HepG2 (cell line): ENCODE measurements at regions not wholly inside any gene's neighbourhood (a gene's known extent, or its start where the extent isn't known, plus 50 kb on each side); places are given as distances from the start of the nearest gene placed in this dataset.

ENCODE experiments used
- ATAC-seq: fragments of 200-7000 bp; cut with Tn5 transposase; 3 replicates; pipeline ENCODE4 v1.9.1; 2020; ENCODE audit warnings: mild to moderate bottlenecking, moderate library complexity
- BruUV-seq: library from RNA; stranded (reverse); fragments of 400-500 nt; replicated peaks from 2 replicates; lab custom pipeline; 2021; lab: Mats Ljungman, UMichigan
- CTCF ChIA-PET: fragments of 300-600 bp; formaldehyde crosslinking; extraction: SDS; loops from one replicate; lab custom pipeline; 2021; ENCODE audit warnings: low total read pairs, inconsistent platforms, low intra/inter-chr PET ratio; lab: Yijun Ruan, JAX
- POLR2A ChIA-PET: fragments of 350-600 bp; sonication (Branson Sonifier 250); formaldehyde crosslinking; loops from one replicate; lab custom pipeline; 2020; ENCODE audit warnings: antibody characterized with exemption, inconsistent platforms; lab: Yijun Ruan, JAX
- DNase-seq: peaks from one replicate; pipeline ENCODE4 v3.0.0-alpha.2; 2015; ENCODE audit warnings: low spot score
- FAIRE-seq: peaks from 3 replicates; lab custom pipeline; 2011; peaks lifted over from hg19 to GRCh38; lab: Jason Lieb, UNC
- H2AFZ ChIP-seq: one replicate; pipeline ENCODE4 v1.6.1; 2011; ENCODE audit warnings: low read length, inconsistent platforms
- H3K27ac ChIP-seq: fragments of 300-600 bp; 3 replicates; pipeline ENCODE4 v1.8.0; 2011; ENCODE audit warnings: mixed run types, mild to moderate bottlenecking, mixed read lengths, low read length, inconsistent platforms; ENCODE audit not compliant: insufficient read depth; ENCODE audit errors: extremely low read length
- H3K27me3 ChIP-seq, 2 experiments: fragments of 200-600 bp in 1 of 2; 2 replicates in 1 of 2; 3 replicates in 1 of 2; pipeline versions ENCODE4 v1.6.0 to v1.8.0; 2011; ENCODE audit warnings: low read length in 2 of 2, mild to moderate bottlenecking in 2 of 2, moderate library complexity in 2 of 2, inconsistent platforms in 1 of 2; ENCODE audit not compliant: insufficient read depth in 2 of 2, control insufficient read depth in 1 of 2
- H3K36me3 ChIP-seq, 2 experiments: fragments of 200-600 bp in 1 of 2; replicated peaks in 1 of 2; 2 replicates in 1 of 2; 3 replicates in 1 of 2; pipeline versions ENCODE4 v1.5.1 to v1.8.0; 2011; ENCODE audit warnings: low read length in 2 of 2, inconsistent platforms in 1 of 2; ENCODE audit not compliant: insufficient read depth in 2 of 2, control insufficient read depth in 1 of 2
- H3K4me1 ChIP-seq: 2 replicates; pipeline ENCODE4 v1.5.1; 2012; ENCODE audit warnings: low read length, inconsistent platforms; ENCODE audit not compliant: insufficient read depth
- H3K4me2 ChIP-seq: 2 replicates; pipeline ENCODE4 v1.6.0; 2011; ENCODE audit warnings: low read depth, low read length, inconsistent platforms
- H3K4me3 ChIP-seq, 3 experiments: fragments of 200-600 bp in 1 of 3; sonication (generic), shearing (Covaris generic) in 1 of 3; replicated peaks in 1 of 3; 2 replicates each; pipeline ENCODE4 v1.5.1; 2011 to 2016; ENCODE audit warnings: low read length in 3 of 3, inconsistent platforms in 2 of 3, low read depth in 2 of 3, mild to moderate bottlenecking in 2 of 3, control low read depth in 1 of 3, mixed read lengths in 1 of 3; ENCODE audit not compliant: insufficient read depth in 1 of 3
- H3K79me2 ChIP-seq: one replicate; pipeline ENCODE4 v1.6.1; 2011; ENCODE audit warnings: low read length, inconsistent platforms; ENCODE audit not compliant: insufficient read depth
- H3K9ac ChIP-seq: 2 replicates; pipeline ENCODE4 v1.6.0; 2011; ENCODE audit warnings: mild to moderate bottlenecking, low read depth, low read length, inconsistent platforms; ENCODE audit not compliant: insufficient read depth
- H3K9me3 ChIP-seq: 2 replicates; pipeline ENCODE4 v1.5.1; 2012; ENCODE audit warnings: mild to moderate bottlenecking, low read length
- H4K20me1 ChIP-seq: 2 replicates; pipeline ENCODE4 v1.6.0; 2011; ENCODE audit warnings: inconsistent platforms, mild to moderate bottlenecking, low read length, moderate library complexity; ENCODE audit not compliant: insufficient read depth
- DMTF1 ChIP-seq: sonication (generic); formaldehyde crosslinking; IDR thresholded peaks from 2 replicates; pipeline ENCODE4 v1.4.0; 2020; ENCODE audit warnings: mild to moderate bottlenecking, missing genetic modification reagents
- LCORL ChIP-seq, 2 experiments: fragments of 450-650 bp in 1 of 2; sonication (generic) in 1 of 2; formaldehyde crosslinking in 1 of 2; IDR thresholded peaks; 2 replicates each; pipeline versions ENCODE4 v1.5.0 to v1.6.1; 2017 to 2020; ENCODE audit warnings: antibody characterized with exemption in 1 of 2, missing genetic modification reagents in 1 of 2
- MED13 ChIP-seq: sonication (generic); formaldehyde crosslinking; IDR thresholded peaks from 2 replicates; pipeline ENCODE4 v1.5.0; 2020; ENCODE audit warnings: missing genetic modification reagents
- NCOR1 ChIP-seq: fragments of 200-600 bp; sonication (generic); IDR thresholded peaks from 2 replicates; pipeline ENCODE4 v1.7.0; 2017; ENCODE audit warnings: antibody characterized with exemption, low read length, borderline replicate concordance
- NRL ChIP-seq: sonication (generic); formaldehyde crosslinking; IDR thresholded peaks from 2 replicates; pipeline ENCODE4 v1.5.0; 2020; ENCODE audit warnings: missing genetic modification reagents, mild to moderate bottlenecking, moderate library complexity, borderline replicate concordance
- SRSF1 ChIP-seq: fragments of 200-400 bp; formaldehyde crosslinking; optimal IDR thresholded peaks from 2 replicates; pipeline ENCODE3; 2017; ENCODE audit warnings: mild to moderate bottlenecking, low read depth, low read length, moderate library complexity
- ZNF33A ChIP-seq: sonication (generic); formaldehyde crosslinking; IDR thresholded peaks from 2 replicates; pipeline ENCODE4 v1.5.1; 2020; ENCODE audit warnings: missing genetic modification reagents, mild to moderate bottlenecking, moderate library complexity, borderline replicate concordance
- WGBS: methylation state at CpG from one replicate; pipeline ENCODE4 v1.1.6; 2017; ENCODE audit warnings: low lambda C conversion rate; 5-methylcytosine and 5-hydroxymethylcytosine counted together
- in situ Hi-C: cut with HindIII; loops from 2 replicates; pipeline ENCODE4 v1.10.0; 2017; ENCODE audit warnings: low pct_unique_long_range_greater_than_20kb; ENCODE audit not compliant: extremely low pct_ligation_motif_present
- intact Hi-C: fragments of 100-400 bp; cut with micrococcal nuclease; formaldehyde crosslinking; loops from one replicate; pipeline ENCODE4 v1.10.0; 2022; ENCODE audit not compliant: unreplicated experiment

DNA sequence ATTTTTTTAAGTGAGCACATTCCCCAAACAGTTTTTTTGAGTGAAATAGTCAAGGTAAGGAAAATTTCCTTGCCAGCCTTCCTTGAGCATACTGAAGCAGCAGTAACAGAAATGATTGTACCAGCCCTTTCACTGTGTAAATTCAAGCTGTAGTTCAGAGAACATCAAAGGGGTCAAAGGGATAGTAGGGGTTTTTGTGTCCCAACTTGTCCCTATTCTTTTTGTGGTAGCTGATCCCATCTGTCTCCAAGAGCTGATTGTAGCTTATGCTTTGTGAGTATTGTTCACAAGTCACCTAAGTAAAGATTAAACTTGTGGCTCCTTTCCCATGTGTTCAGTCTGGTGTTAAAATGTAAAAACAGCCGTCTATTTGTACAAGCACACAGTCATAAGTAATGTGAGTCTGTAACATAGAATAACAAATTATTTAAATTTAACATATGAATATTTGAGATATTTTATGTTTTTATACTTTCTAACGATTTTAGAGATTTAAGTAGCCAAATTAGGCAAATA, 185.0 kb downstream of the CENPW start:
- 19% methylated on average over 2 of the region's 2 CpGs for WGBS
- TF ChIP-seq LCORL (IDR thresholded peaks at IDR 0.05) (no peak), LCORL (CRISPR knock-in tag; IDR thresholded peaks at IDR 0.05) (no peak), NRL (CRISPR knock-in tag) (no peak), NCOR1 (no peak), DMTF1 (CRISPR knock-in tag) (no peak), SRSF1 (no peak), ZNF33A (CRISPR knock-in tag) (no peak), MED13 (CRISPR knock-in tag) (no peak)
- Histone ChIP-seq H3K27ac (no peak overlapping the region), H3K9ac (no peak overlapping the region), H3K4me1 (no peaks in the 10 kb centered on the region), H3K79me2 (no peaks in the 10 kb centered on the region), H4K20me1 (no peaks in the 10 kb centered on the region), H2AFZ (no peak overlapping the region), H3K4me3 (no peak overlapping the region), H3K4me2 (no peak overlapping the region), H3K27me3 (no peaks in the 10 kb centered on the region), H3K9me3 (no peaks in the 10 kb centered on the region), H3K36me3 (no peaks in the 10 kb centered on the region)
- ChIA-PET POLR2A (no interaction called here), CTCF (no interaction called here)
- in situ Hi-C loops, result no loop called here
- DNase-seq, result no peak
- ATAC-seq, result no peak
- intact Hi-C loops, result no loop called here
- FAIRE-seq, result no peak
- no TSS peak for BruUV-seq
